Putamen (tissue), 1 donor: ENCODE measurements at regions not wholly inside any gene's neighbourhood (a gene's known extent, or its start where the extent isn't known, plus 50 kb on each side); places are given as distances from the start of the nearest gene placed in this dataset.

ENCODE experiments used
- DNase-seq: peaks from one replicate; pipeline ENCODE4 v3.0.0-alpha.2; 2016; ENCODE audit warnings: low spot score

- DNase-seq = no peak
Measured at GRCh38 chr2:133839677-133840076, 271.4 kb upstream of the NCKAP5 start.

DNA sequence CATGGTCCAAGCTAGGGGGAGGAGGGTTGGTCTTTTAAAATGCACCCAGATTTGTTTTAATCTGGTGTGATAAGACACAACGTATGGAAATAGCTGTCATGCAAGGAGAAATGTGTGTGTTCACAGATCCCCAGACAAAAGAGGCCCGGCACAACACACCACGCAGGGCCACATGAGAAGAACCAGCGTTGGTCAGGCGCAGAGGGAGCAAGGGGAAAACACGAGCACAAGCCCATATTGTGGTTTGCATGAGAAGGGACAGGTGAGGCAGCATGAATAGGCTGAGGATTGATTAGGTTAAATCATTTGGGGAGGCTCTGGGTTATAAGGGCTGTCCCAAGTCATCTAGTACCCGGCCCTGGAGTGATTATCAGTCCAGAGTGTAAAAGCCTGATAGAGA, 272.5 kb upstream of the NCKAP5 start:
- no peak for DNase-seq

GRCh38 chr2:133841900-133842299, 273.6 kb upstream of the NCKAP5 start:
- no peak for DNase-seq

DNA sequence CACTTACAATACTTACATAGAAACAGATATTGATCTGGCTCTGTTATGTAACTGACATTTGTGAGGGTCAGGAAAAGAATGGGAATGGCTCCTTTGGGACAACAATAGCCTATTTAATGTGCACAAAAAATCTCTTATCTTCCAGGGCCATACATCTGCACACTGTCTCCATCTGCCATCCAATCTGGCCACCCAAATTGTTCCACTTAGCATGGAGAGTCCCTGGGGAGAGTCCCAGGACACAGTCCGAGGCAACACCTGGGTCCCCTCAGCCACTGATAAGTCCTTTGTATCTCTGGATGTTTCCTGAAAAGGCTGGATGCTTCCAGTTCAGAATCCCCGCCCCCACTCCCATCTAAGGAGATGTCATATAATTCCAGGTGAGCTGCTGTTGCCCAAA, 274.2 kb upstream of the NCKAP5 start:
- DNase-seq = no peak

DNA sequence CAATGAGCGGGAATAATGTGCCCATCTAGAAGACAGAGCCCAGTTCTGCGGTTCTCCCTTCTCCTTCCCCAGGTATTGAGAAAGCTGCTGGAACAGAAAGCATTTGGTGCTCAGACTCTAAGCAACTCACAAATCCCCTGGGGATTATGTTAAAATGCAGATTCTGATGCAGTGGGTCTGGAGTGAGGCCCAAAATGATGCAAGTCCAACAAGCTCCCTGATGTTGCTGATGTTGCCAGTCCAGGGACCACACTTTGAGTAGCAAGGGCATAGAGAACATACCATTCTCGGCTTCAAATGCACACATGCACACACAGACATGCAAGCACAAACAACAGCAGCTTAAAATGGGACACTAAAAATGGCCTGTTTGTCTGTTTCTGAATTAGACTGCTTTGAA, 274.8 kb upstream of the NCKAP5 start:
- DNase-seq = no peak

- no peak for DNase-seq
Measured at GRCh38 chr2:133843551-133843950, 275.3 kb upstream of the NCKAP5 start.

- DNase-seq = peak; percentile 55
Measured at GRCh38 chr2:133844214-133844892, 276.1 kb upstream of the NCKAP5 start.

DNA sequence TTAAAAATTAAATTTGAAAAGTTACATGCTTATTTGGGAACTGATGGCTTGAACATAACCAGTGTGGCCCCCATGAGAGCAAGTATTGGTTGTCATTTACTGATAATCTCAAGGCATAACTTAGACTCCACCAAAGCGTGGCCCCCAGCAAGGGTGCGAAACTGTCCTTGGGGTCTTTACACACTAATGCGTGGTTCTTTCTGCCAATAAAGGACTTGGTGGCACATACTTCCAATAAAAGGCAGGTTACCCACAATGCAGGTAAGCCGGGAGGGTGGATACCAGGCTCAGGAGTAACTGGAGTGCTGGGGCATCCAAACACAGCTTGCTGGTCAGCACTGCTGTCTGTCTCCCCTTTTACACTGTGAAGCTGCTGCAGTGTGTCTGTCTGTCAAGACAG, 278.2 kb upstream of the NCKAP5 start:
- no peak for DNase-seq

GRCh38 chr2:133847591-133847990, 279.3 kb upstream of the NCKAP5 start:
- DNase-seq = no peak

DNA sequence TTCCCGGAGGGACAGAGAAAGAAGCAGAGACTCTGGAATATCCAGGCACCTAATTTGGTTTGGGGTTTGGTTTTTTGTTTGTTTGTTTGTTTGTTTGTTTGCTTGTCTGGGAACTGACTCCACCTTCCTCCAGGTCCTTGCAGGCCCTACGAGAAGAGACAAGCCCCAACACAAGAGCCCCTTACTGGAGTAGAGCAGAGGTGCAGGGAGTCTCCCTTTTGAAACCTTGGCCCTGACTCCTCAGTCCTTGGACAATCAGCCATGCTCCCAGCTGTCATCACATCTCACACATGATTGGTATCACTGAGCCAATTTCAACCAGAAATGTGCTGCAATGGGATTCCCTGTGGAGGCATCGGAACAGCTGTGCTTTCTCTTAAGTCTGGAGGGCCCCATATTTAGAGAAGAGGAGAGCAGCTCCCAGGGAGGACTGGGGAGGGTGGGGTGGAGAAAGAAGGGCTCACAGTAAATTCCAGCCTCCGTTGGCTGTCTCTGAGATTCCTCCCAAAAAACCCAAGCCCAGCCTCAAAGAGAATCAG, 279.9 kb upstream of the NCKAP5 start:
- no peak for DNase-seq

DNA sequence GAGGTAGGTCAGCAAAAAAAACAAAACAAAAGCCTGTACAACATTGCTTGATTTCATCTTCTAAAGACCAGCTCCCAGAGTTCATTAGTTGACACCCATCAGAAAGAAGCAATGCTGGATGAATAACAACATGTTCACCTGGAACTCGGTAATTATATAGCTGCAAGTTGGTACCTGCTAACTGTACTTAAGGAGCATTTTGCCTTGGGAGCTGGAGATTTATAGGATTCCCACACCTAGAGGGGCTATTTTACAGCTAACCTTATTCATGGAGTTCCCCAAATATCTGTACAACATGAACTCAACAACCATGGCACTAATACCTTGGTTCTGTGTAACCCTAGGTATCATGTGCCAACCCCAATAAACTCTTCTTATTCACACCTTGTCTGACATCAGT, 281.1 kb upstream of the NCKAP5 start:
- no peak for DNase-seq

DNA sequence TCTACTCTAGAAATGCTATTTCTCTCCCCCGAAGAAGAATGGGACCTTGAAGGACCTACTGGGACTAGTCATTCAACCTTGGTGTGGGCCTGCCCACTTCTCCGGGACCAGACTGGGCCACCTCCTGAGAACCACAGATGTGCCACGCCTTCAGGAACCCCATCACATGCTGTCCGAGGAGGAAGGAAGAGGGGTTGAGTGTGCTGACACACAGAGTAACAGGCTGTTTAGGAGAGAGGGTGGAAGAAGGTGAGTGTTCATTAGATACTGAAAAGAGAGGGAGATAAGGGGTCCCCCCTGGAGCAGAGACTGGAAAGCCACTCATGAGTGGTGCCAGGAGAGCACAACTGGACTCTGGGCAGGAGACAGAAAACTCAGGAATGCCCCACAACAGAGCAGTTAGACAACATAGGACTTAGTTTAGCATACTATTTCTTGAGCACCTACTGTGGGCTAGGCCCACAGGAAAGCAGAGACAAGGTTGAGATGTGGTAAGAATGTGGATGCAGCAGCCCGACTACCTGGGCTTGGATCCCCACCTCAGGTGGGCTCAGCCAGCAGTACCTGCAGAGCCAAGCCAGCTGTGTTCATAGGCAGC, 286.4 kb upstream of the NCKAP5 start:
- DNase-seq = no peak

GRCh38 chr2:133855526-133855925, 287.3 kb upstream of the NCKAP5 start:
- no peak for DNase-seq

- no peak for DNase-seq
Measured at GRCh38 chr2:133856678-133857077, 288.4 kb upstream of the NCKAP5 start.

- DNase-seq = no peak
Measured at GRCh38 chr2:133859578-133859977, 291.3 kb upstream of the NCKAP5 start.

GRCh38 chr2:133862400-133862977, 294.2 kb upstream of the NCKAP5 start:
- no peak for DNase-seq

GRCh38 chr2:133863106-133863800, 295.0 kb upstream of the NCKAP5 start:
- DNase-seq = no peak

GRCh38 chr2:133865141-133865540, 296.9 kb upstream of the NCKAP5 start:
- no peak for DNase-seq

- no peak for DNase-seq
Measured at GRCh38 chr2:133867166-133867565, 298.9 kb upstream of the NCKAP5 start.

DNA sequence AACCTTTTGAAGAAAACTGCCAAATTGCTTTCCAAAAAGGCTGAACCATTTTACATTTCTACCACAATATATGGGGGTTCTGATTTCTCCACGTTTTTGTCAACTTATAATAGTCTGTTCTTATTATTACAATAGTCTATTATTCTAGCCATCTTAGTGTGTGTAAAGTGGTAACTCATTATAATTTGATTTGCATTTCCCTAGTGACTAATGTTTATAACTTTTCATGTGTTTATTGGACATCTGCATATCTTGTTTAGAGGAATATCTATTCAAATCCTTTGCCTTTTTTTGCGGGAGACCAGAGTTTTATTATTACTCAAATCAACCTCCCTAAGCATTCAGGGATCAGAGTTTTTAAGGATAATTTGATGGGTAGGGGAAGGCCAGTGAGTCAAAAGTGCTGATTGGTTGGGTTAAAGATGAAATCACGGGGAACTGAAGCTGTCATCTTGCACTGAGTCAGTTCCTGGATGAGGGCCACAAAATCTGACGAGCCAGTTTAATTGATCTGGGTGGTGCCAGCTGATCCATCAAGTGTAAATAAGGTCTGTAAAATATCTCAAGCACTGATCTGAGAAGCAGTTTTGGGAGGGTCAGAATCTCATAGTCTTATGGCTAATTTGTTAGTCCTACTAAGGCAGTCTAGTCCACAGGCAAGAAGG, 303.4 kb upstream of the NCKAP5 start:
- no peak for DNase-seq

- no peak for DNase-seq
Measured at GRCh38 chr2:133878326-133878725, 310.1 kb upstream of the NCKAP5 start.

DNA sequence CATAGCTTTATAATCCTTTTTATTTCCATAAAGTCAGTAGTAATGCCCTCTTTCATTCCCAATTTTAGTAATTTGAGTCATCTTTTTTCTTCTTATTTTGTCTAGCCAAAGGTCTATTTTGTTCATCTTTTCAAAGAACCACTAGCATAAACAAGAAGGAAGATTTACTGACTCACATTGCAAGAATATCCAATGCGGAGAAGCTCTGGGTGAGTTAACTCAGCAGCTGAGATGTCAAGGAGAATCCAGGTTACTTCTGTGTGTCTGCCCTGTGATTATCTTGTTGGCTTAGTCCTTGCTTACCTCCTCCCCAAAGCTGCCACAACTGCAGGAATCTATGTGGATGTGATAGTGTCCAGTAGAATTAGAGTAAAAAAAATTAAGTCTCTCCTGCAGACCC, 311.4 kb upstream of the NCKAP5 start:
- DNase-seq = no peak
